NCI-H510A treated with DMSO at 0.1 percent for 48 hours (cell line): ENCODE measurements at regions not wholly inside any gene's neighbourhood (a gene's known extent, or its start where the extent isn't known, plus 50 kb on each side); places are given as distances from the start of the nearest gene placed in this dataset.
A peak's percentile ranks its signal among the peaks of the same experiment; 100 is the strongest.

Experiments used
- DNase-seq: peaks from one replicate; lab custom pipeline; 2025; lab: John Stamatoyannopoulos, UW

DNA sequence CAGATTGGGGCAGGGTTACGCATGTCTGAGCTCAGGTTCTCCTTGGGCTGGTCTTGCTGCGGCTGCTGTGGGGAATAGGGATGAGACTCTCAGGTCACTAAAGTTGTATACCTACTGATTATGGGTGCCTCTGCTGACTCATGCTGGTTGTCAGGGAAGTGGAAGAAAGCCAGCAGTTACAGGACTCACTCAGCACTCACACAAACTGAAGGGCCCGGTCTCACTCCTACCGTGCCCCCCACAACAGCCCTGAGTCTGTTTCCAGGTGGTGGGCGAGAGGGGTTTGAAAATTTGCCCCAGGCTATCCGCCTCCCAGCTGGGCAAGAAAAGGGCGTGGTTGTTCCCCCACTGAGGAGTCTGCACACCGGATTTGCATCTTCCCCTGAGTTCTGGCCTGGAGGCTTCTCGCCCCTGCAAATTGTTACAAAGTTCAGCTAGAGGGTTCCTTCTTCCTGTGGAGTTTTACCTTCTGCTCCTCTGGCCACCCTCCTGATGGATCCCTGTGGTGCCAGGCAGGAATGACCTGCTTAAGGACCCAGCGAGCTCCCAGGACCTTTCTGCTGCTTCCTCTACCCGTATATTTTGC, 659.2 kb downstream of the HDGFL1 start:
- DNase-seq = no peak

DNA sequence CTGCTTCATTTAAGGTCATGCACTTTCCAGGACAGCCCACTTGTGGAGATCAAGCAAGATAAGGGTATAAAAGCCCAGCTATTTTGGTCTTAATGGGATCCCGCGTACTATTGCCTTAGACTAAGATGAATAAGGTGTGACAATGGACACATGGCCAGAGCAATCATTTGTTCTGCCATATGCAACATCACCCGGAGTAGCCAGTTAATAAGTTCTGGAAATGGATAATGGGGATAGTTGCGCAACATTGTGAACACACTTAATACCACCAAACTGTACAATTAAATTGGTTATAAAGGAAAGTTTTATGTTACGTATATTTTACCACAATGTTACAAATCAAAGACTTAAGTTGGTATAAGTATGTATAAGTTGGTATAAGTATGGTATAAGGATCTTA, 674.5 kb downstream of the HDGFL1 start:
- DNase-seq = no peak

DNA sequence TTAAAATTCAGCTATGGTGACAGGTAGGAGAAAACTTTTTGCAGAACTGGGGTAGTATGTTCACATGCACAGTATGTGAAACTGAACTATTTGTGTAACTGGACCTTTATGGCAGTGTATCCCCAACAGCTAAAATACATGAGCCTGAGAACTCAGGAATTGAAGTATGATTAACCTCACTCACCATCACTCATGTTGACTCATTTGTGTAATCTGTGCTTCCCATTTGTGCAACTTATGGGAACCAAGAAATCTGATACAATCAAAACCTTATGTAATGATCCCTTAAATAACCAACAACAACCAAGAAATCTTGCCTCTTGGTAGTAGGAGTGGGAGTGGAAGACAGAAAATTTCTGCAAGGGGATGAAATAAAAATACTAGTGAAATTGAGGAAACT, 674.9 kb downstream of the HDGFL1 start:
- no peak for DNase-seq

DNA sequence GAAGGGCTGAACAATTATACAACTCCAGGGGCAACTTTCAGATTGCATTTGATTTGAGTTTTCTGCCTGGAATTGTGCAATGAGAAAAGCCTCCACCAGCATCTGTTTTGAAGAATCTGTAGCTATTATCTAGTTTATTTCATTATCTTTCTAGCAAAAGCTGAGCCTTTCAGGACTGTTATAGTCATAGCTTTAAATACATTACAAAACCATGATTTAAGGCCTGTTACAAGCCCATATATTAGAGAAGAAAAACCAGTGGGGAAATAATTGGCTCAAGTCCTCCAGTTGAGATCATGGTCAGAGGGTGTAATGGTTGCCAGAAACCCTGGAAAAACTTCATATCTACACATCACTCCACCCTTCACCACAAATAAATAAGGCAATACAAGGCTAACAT, 676.2 kb downstream of the HDGFL1 start:
- DNase-seq = no peak

DNA sequence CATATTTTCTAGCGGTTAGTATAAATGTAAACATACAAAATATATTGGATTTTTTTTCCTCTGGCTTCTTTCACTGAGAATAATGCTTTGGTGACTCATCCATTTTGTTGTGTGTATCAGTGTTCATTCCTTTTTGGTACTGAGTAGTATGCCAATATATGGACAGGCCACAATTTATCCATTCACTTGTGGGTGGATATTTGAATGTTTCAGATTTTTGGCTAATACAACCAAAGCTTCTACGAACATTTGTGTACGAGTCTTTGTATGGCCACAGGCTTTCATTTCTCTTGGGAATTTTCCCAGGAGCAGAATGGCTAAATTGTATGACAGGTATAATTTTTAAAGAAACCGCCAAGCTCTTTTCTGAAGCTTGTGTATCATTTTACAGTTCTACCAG, 677.5 kb downstream of the HDGFL1 start:
- no peak for DNase-seq

DNA sequence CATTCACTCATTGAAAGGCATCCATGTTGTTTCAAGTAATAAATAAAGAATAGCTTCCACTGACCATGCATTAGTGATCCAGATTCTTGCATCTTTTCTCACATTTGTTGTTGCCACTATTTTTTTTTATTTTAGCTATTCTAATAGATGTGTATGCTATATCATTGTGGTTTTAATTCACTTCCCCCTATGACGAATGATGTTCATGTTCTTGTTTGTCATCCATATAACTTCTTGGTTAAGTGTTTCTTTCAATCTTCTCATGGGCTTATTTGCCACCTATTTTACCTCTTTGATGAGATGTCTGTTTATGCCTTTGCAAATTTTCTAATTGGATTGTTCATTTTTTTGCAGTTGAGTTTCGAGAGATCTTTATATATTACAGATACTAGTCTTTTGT, 681.2 kb downstream of the HDGFL1 start:
- DNase-seq = no peak

DNA sequence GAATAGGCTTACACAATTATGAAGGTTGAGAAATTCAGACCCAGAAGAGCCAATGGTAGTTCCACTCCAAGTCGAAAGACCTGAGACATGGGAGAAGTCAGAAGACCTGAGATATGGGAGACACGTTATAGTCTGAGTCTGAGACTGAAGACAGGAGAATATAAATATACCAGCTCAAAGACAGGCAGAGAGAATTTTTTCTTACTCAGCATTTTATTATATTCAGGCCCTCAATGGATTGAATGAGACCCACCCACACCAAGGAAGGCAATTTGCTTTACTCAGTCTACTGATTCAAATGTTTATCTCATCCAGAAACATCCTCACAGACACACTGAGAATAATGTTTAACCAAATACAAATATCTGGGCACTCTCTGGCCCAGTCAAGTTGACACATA, 693.5 kb downstream of the HDGFL1 start:
- no peak for DNase-seq

DNA sequence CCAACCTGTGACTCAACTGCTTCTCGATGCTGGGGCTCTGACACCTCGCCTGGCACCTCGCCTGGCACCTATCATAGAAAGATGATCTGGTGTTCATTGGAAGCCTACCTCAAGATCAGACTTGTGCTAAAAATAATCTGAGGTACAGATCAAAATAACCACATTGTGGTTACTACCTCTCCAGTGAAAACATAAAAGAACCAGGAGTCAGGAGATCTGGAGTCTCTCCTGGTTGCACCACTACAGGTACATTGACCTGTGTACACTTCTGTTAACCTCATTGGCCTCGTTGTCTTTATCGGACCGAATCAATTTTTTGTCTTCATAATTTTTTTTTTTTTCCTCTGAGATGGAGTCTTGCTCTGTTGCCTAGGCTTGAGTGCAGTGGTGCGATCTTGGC, 695.9 kb downstream of the HDGFL1 start:
- no peak for DNase-seq

DNA sequence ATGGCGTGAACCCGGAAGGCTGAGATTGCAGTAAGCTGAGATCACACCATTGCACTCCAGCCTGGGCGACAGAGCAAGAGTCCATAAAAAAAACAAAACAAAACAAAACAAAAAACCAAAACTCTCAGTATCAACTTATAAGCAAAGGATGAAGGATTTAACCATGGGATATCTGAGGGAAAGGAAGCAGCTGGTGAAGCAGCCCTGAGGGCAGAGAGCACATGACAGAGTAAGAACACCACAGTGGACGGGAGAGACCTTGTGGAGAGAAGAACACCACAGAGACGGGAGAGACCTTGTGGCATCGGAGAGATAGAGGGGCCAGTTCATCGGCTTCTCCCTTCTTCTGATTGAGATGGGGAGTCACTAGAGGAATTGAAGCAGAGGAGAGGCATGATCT, 697.2 kb downstream of the HDGFL1 start:
- DNase-seq = no peak

DNA sequence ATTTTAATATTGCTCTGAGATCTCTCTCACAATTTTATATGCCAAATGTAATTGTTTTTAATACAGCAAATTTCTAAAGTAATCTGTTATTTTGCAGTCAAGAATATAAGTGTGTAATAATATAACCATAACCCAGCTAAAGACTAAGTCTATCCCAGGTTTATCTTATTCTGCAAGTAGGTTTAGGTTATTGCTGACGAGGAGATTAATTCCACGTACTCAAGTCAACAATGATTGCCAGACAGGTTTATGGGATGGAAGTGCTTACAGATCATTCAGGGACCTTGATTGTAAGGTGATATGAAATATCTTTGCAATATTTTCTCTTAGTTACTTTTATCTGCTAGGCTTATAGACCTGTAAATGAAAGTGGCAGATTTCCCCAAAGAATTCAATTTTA, 698.3 kb downstream of the HDGFL1 start:
- DNase-seq = no peak

DNA sequence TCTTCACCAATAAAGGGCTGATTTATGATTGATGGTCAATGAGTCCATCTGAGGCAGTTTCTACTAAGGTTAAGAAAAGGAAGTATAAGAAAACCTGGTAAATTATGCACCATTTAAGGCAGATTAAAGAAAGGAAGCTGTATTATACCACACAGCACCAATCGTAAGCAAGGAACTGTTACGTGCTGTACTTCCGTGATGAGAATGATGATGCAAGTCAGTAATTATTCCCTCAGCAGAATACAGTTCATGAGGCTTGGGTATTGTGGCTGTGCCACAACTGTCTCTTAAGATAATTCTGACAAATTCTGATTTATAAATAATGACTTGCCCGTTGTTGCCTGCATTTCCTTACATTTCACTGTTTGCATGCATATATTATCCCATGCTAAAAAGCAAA, 699.0 kb downstream of the HDGFL1 start:
- no peak for DNase-seq

DNA sequence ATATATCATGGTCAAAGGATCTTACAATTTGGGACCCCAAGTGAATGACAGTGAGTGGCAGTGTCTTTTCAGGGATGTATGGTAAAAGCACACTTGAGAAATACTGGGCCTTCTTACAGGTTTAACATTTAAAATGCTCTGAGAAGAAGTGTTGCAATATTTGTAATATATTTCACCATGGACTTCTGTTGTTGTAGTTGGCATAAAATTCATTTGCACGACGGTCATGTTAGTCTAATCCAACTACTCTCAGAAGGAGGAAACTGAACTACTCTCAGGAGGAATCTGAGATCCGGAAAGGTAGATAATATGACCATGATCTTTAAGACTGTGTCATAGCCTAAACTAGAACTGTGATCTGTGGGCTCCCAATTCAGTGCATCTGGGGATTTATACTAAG, 700.1 kb downstream of the HDGFL1 start:
- no peak for DNase-seq

DNA sequence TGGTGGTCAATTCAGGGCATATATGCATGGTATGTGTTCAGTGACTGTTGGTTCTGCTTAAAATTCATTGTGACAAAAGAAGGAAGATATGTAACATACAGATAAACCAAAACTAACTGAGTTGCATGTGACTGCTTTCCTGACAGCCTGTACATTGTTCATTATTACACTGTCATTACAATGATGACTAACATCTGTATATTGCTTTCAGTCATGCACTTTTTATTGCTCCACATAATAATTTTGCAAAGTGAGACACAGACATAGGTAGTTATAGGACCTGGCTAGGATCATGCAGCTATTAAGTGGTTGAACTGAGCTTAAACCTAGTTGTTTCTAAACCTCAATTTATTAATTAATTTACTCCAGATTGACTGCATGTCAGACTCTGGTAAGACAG, 703.2 kb downstream of the HDGFL1 start:
- DNase-seq = no peak

DNA sequence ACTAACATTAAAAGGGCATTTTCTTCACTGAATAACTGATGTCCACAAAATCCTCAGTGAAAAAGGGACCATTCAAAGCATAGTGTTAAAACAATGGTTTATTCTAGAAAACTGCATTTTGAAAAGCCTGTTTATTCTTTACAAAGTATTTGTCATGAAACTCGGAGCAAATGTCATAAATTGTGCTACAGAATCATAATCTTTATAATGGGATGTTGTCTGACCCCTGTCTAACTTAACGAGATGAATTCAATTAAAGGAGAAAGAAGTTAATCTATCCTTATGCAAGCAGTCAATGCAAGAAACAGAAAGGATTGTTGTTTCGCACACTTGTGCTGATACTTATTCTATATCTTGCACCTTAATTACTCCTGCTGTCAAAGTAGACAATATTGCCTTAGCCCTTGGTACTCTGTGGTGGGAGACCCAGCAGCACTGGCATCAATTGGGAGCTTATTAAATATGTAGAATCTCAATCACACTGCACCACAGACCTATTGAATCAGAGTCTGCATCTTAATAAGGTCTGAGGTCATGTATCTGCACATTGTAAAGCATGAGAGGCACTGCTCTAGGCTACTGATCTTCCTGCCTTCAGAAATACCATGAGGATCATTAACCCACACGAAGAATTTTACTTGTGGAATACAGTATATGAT, 708.3 kb downstream of the HDGFL1 start:
- DNase-seq = no peak

DNA sequence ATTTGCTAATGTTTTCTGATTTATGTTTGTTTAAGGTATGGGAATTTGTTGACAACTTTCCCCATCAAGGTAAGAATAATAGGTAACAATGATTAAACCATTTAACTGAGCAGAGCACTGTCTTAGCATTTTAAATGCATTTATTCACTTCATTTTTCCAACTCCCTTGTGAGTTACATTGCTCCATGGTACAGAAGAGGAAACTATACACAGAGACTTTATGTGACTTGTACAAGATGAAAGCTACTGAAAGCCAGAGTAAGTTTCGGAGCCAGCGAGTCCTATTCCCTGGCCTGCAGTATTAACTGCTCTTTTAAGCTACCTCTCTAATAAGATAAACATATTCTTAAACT, 708.8 kb downstream of the HDGFL1 start:
- no peak for DNase-seq

DNA sequence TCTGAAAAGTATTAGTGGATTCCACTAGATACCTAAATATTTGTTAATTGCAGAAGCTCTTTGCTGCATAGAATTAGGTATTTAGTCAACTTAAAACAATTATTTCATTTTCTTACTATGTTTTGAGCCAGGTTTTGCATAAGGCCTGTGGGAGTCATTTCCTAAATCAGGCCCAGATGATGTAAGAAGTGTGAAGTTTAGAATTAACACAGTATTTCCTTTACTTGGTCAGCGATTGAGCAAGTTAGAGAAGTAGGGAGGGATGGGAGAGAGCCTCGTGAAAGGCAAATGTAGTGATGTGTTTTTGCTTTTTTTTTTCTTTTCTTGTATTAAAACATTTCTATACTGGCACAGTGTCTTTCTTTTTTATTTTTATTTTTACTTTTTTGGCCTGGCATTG, 711.1 kb downstream of the HDGFL1 start:
- DNase-seq = no peak

DNA sequence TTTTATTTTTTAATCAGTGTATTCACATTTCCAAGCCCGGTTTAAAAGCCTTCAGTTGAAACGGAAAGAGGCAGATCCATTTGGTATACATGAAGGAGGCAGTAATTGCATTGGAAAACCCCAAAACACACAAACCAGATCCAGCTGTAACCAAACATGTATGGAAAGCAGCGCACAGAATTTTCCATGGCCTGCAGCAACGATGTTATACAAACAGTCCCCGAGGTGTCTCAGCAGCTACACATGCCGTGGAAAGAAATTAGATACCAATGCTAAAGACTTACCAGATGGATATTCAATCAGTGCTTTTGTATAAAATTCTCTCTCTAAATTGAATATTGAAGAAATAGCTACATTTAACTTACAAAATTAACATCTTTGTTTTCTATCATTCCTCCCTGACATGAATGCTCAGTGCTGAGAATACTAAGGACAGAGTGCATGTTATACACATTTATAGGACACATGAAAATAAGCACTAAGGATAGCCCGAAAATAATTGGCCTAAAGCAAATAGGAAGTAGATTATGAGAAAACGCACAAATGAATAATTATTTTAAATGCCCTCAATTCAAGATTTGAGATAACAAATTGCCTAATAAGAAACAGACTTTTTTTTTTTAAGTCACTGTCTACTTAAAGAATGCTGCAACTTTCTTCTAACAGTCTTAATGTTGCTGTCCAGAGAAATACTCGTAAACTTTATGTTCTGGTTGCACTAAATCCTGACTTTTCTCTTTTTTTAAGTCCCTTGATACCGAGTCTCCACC, 713.1 kb downstream of the HDGFL1 start:
- DNase-seq = no peak

DNA sequence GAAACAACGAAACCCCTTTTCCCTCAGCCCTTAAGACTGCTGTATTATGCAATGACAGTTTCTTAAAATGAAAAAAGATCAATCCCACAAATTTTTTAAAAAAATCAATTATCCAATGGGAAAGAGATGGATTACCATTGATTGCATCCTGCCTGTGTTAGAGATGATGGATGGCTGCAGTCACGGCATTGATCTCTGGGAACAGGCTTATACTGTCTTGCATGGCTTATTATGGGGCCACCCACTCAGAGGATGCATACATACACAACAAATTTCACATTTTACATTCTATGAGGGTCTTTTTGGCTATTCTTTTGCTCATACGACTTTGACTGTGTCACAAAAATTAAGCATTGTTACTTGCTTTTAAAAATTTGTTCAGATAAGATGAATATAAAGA, 724.3 kb downstream of the HDGFL1 start:
- no peak for DNase-seq

DNA sequence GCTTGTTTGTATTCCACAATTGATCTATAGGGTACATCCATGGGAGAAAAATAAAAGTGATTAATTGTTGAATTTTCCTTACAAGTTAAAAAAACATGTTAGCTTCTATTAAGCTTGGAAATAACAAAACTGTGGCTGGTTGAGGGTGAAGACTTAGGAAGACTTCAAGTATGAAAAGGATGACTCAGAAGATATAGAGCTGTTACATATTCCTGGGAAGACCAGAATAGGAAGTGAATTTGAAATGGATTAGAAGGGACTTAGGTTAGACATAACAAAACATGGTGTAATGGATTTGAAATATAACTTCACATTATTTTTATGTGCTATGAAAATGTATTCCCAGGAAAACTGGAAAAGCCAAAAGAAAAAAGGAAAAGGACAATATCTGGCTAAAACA, 732.2 kb downstream of the HDGFL1 start:
- no peak for DNase-seq

DNA sequence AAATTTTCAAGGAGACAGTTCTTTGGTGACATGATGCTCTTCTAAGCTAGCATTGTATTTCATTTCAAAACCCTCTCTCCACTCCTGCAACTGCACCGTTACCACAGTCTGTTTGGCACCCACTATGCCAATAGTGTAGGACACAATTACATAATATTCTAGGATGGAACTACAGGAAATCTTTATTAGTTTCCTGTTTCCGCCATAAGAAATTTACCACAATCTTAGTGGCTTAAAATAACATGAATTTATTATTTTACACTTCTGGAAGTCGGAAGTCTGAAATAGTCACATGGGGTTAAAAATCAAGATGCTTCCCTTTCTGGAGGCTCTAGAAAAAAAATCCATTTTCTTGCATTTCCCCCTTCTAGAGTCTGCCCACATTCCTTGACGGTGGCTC, 733.1 kb downstream of the HDGFL1 start:
- no peak for DNase-seq

DNA sequence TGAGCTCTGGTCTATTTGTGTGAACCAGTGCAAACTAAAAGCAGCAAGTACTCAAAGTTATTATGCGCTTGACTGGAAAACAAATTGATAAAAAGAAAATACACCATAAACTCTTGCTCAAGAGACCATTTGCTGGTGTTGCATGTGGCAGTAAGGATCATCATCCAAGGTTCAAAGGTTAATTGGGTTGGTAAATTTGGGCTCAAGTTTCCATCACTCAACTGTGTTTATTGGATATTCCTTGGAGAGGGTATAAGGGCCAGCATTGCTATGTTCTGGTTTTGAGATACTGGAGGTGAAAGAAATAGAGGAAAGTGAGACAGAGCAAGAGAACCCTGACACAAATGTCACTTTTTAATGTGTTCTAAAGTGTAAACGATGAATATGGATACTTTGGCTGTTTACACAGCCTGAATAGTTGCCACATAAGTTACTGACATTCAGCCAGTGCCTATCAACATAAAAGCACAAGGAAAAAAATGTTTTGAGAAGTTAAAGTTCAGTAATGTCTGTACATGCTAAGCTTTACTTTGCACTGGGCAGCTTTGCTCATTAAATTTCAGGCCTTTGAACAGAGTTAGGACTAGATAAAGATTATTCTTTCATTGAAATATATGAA, 736.1 kb downstream of the HDGFL1 start:
- DNase-seq = no peak

DNA sequence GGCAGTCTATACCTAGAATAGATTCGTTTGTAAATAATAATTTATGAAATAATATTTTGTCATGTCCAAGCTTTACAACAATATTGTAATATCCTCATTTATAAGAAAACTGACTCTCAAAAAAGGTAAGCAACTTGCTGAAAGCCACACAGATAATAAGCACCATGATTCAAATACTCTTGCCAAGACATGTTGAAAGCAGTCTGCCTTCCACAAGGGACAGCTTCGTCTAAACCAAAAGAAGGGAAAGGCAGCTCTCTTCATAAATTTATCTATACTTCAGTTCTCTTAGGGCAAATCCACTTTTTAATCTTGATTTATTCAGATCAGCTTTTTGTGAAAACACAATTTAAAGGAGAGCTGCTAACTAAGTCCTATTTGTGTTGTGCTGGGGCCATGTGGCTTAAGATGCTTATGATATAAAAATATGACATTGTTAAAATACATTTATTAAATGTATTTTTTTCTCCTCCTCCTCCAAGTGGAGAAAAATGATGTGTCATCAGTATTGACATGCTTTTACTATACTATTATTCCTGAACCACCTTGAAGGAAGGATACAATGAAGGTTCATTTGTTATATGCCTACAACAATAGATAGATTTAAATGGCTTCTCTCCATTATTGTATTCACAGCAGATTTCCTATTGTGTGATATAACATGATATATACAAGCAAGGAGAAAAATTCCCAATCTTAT, 737.0 kb downstream of the HDGFL1 start:
- no peak for DNase-seq

DNA sequence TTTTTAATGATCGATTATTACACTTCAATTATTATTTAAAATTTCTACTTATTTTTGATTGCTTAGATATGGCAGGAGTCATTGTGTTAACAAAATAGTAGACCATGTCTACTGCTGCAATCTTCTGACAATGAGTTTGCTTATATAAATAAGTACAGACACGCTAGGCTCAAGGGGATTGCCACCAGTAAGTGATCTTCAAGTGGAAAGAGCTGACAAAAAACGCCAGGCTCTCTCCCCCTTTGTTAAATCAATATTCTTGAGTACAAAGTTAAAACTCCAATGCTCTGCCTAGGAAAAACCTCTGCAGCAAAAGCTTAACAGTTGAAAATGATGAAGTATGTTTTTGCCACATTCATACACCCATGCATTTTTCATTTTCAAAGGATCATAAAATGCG, 738.1 kb downstream of the HDGFL1 start:
- DNase-seq = peak; percentile 8
